ENCODE measurements at regions not wholly inside any gene's neighbourhood (a gene's known extent, or its start where the extent isn't known, plus 50 kb on each side); places are given as distances from the start of the nearest gene placed in this dataset.

- TF ChIP-seq POLR2A (IDR thresholded peaks at IDR 0.05) (no peak), CTCF (IDR thresholded peaks at IDR 0.05) (no peak), POLR2AphosphoS5 (IDR thresholded peaks at IDR 0.05) (no peak)
Observed at GRCh38 chr6:119523556-119523955, 174.0 kb upstream of the MAN1A1 start.

All from sigmoid colon (tissue), 4 donors.